Upper lobe of left lung (tissue), 4 donors: ENCODE measurements at regions not wholly inside any gene's neighbourhood (a gene's known extent, or its start where the extent isn't known, plus 50 kb on each side); places are given as distances from the start of the nearest gene placed in this dataset.
"Not testable (repeated sequence)": the region's sequence is repeated elsewhere in the genome, so short reads cannot be mapped to it uniquely, and the experiment has no call there.

Source experiments
- EP300 ChIP-seq, 4 donors: sonication (generic); formaldehyde crosslinking; IDR thresholded peaks; one replicate each; pipeline ENCODE4 v1.5.1; 2017; ENCODE audit warnings: antibody characterized with exemption in 4 of 4, control low read depth in 2 of 4
- POLR2A ChIP-seq, 4 donors: fragments of 450-650 bp; IDR thresholded peaks; one replicate each; pipeline ENCODE4 v1.5.1; 2016 to 2017; ENCODE audit warnings: antibody characterized with exemption in 4 of 4, mild to moderate bottlenecking in 2 of 4
- POLR2AphosphoS5 ChIP-seq, 2 donors: sonication (generic); formaldehyde crosslinking; IDR thresholded peaks; one replicate each; pipeline ENCODE4 v1.5.1; 2017; ENCODE audit warnings: antibody characterized with exemption in 2 of 2
- TF ChIP-seq, protein P1 (sequence below), 6 experiments: fragments of 450-650 bp in 4 of 6; fragments of 200-600 bp in 2 of 6; sonication (generic) in 2 of 6; IDR thresholded peaks; one replicate each; pipeline ENCODE4 v1.5.1; 2016 to 2019; ENCODE audit warnings: antibody characterized with exemption in 6 of 6

- TF ChIP-seq, protein P1, sequence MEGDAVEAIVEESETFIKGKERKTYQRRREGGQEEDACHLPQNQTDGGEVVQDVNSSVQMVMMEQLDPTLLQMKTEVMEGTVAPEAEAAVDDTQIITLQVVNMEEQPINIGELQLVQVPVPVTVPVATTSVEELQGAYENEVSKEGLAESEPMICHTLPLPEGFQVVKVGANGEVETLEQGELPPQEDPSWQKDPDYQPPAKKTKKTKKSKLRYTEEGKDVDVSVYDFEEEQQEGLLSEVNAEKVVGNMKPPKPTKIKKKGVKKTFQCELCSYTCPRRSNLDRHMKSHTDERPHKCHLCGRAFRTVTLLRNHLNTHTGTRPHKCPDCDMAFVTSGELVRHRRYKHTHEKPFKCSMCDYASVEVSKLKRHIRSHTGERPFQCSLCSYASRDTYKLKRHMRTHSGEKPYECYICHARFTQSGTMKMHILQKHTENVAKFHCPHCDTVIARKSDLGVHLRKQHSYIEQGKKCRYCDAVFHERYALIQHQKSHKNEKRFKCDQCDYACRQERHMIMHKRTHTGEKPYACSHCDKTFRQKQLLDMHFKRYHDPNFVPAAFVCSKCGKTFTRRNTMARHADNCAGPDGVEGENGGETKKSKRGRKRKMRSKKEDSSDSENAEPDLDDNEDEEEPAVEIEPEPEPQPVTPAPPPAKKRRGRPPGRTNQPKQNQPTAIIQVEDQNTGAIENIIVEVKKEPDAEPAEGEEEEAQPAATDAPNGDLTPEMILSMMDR (IDR thresholded peaks at IDR 0.05) = not testable (repeated sequence)
- TF ChIP-seq POLR2A, POLR2AphosphoS5, EP300 (IDR thresholded peaks at IDR 0.05): not testable (repeated sequence)
Measured at GRCh38 chr21:10417551-10418002, 103.8 kb upstream of the TPTE start.
